ENCODE measurements at regions not wholly inside any gene's neighbourhood (a gene's known extent, or its start where the extent isn't known, plus 50 kb on each side); places are given as distances from the start of the nearest gene placed in this dataset.

GRCh38 chr10:123381224-123381623 lies 227.0 kb downstream of the BUB3 start:
- 19% methylated on average over 5 of the region's 5 CpGs for WGBS (ENCODE audit: missing lambda C conversion rate)
- POLR2A ChIA-PET = interaction anchor here (1.0 kb wide), 1 partner anchor 227 kb away, joined by 4 read pairs; the partner anchor contains the start of gene BUB3

GRCh38 chr10:123382491-123382890 lies 228.3 kb downstream of the BUB3 start:
- POLR2A ChIA-PET = no interaction called here
- Histone ChIP-seq H3K4me3 (no peak overlapping the region), H3K9me3 (peaks cover 11% of the 10 kb centered on the region; the same call in 2 of the 3 replicates), H3K4me2 (no peak overlapping the region), H3K27ac (no peak overlapping the region), H3K4me1 (peaks cover 10% of the 10 kb centered on the region)
- CTCF ChIA-PET = no interaction called here
- FAIRE-seq (no peak), ATAC-seq (no peak), DNase-seq (ENCODE audit: low read depth in 1 of 2, low spot score in 1 of 2) (no peak)
- 20% methylated on average over 4 of the region's 4 CpGs for WGBS (ENCODE audit: missing lambda C conversion rate)
- no peak for TF ChIP-seq RCOR1 (IDR thresholded peaks at IDR 0.05; ENCODE audit: low read depth, low read length)
- TF ChIP-seq RAD21 (conservative IDR thresholded peaks at IDR 0.05 in 1 of 2, IDR thresholded peaks at IDR 0.05 in 1 of 2) = no peak
- no peak for TF ChIP-seq REST (IDR thresholded peaks at IDR 0.05)
- no peak for TF ChIP-seq MAZ (IDR thresholded peaks at IDR 0.05; ENCODE audit: borderline replicate concordance, low read depth, low read length)

More at GRCh38 chr10:123381224-123381623, 227.0 kb downstream of the BUB3 start:
- no peak overlapping the region for H3K4me2 ChIP-seq
- H3K4me1 ChIP-seq = peaks cover 10% of the 10 kb centered on the region
- CTCF ChIA-PET = interaction anchor here (0.7 to 4.1 kb wide), 31 partner anchors 11 to 343 kb away, joined by 3 to 82 read pairs (median 5); partner anchors contain the start of gene BUB3
- no peak overlapping the region for H3K4me3 ChIP-seq
- no peak overlapping the region for H3K27ac ChIP-seq
- DNase-seq (ENCODE audit: low read depth in 1 of 2, low spot score in 1 of 2) (no peak), FAIRE-seq (no peak), ATAC-seq (no peak)
- H3K9me3 ChIP-seq = peaks cover 7% of the 10 kb centered on the region; the same call in 1 of the 3 replicates
- TF ChIP-seq BCL3 (IDR thresholded peaks at IDR 0.05) (no peak), CTCF (IDR thresholded peaks at IDR 0.05) (no peak), EHF (CRISPR knock-in tag; IDR thresholded peaks at IDR 0.05) (no peak), REST (IDR thresholded peaks at IDR 0.05) (no peak)

- POLR2A ChIA-PET = no interaction called here
- Histone ChIP-seq H3K4me2 (no peak overlapping the region), H3K4me1 (no peaks in the 10 kb centered on the region), H3K4me3 (no peak overlapping the region), H3K27ac (no peak overlapping the region), H3K9me3 (peaks cover 11% of the 10 kb centered on the region; the same call in 2 of the 3 replicates)
- FAIRE-seq = no peak
- no peak for ATAC-seq
- DNase-seq (ENCODE audit: low read depth in 1 of 2, low spot score in 1 of 2) = no peak
- 6% methylated on average over 2 of the region's 2 CpGs for WGBS (ENCODE audit: missing lambda C conversion rate)
- CTCF ChIA-PET = interaction anchor here (1.0 to 1.6 kb wide), 2 partner anchors 341 to 342 kb away, joined by 3 read pairs; no protein-coding TSS in a partner anchor
- TF ChIP-seq KDM1A (IDR thresholded peaks at IDR 0.05; ENCODE audit: low read depth) = no peak
- TF ChIP-seq PBX3 (IDR thresholded peaks at IDR 0.05) = no peak
- TF ChIP-seq ZFP36 (IDR thresholded peaks at IDR 0.05; ENCODE audit: borderline replicate concordance, partially characterized antibody) = no peak
- TF ChIP-seq CHD2 (IDR thresholded peaks at IDR 0.05; ENCODE audit: low read length, partially characterized antibody) = no peak
- TF ChIP-seq EP300 (IDR thresholded peaks at IDR 0.05) = no peak
- no peak for TF ChIP-seq RCOR1 (IDR thresholded peaks at IDR 0.05; ENCODE audit: low read depth, low read length)
- no peak for TF ChIP-seq EHF (CRISPR knock-in tag; IDR thresholded peaks at IDR 0.05)
- no peak for TF ChIP-seq HMGXB4 (CRISPR knock-in tag; IDR thresholded peaks at IDR 0.05; ENCODE audit: borderline replicate concordance)
- TF ChIP-seq BCL3 (IDR thresholded peaks at IDR 0.05) = no peak
- TF ChIP-seq PHF8 (IDR thresholded peaks at IDR 0.05; ENCODE audit: borderline replicate concordance, low read depth) = no peak
These were observed 231.4 kb downstream of the BUB3 start for GRCh38 chr10:123385508-123386080.
